ENCODE measurements at regions not wholly inside any gene's neighbourhood (a gene's known extent, or its start where the extent isn't known, plus 50 kb on each side); places are given as distances from the start of the nearest gene placed in this dataset.
"Not testable (repeated sequence)": the region's sequence is repeated elsewhere in the genome, so short reads cannot be mapped to it uniquely, and the experiment has no call there.

- DNase-seq: no peak
Measured at GRCh38 chr2:203631068-203631757, 75.2 kb upstream of the CD28 start.

DNA sequence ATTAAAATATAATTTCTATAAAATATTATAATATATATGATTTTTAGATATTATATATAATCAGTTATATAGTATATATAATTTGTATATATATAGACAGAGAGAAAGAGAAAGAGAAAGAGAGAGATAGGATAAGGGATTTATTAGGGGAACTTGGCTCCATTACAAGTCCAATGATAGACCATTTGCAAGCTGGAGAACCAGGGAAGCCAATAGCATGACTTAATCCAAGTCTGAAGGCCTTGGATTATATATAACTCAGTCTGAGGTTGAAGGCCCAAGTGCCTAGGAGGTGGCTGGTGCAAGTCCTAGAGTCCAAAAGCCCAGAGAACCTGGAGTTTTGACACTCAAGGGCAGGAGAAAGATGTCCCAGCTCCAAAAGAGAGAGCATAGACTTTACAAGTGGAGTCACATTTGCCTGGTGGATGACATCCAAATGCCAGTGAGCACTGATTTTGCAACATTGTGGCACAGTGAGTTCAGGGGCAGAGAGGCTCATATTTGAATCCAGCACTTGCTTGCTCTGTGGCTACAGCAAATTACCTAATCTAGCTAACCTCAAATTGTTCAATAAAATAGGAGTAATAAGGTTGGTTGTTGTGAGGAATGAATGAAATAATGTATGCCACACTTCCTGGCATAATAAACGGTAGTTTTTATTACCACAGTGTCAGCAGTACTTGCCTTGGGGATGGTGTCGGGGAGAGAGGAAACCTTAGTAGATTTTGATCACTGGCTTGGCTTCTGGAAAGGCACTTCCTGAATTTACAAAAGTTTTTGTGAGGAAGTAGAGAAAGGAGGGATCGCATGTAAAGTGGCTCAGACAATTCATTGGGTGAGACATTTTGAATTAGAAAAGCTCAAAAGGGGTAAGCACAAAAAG lies 69.6 kb upstream of the CD28 start:
- DNase-seq: peak; percentile 63

DNA sequence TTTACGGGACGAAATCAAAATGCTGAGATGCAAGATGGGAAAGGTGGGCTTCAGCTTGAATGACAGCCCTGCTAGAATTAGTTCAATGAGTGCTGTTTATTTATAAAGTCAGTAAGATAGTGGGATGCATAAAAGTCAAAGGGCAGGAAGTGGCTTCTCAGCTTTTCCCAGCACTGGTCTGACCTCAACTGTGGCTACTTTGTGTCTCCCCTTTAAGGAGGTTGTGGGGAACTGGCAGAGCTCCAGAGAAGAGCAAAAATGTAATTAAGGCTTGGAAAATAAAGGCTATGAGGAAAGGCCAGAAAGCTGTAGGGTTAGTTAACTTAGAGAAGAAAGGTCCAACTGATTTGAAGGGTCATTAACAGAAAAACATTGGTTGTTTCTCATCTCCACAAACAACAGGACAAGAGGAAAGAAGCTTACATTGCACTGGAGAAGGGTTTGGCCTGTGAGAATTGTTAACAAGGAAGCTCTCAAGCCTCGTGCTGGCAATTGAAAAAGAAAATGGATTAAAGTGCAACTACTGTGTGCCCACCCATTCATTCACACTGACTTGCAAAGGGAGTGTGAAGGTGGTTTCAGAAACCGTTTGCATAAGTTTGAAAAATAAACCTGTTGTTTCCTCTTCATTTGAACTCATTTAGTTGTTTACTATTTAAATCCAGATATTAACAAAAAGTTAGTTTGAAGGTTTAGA lies 68.8 kb upstream of the CD28 start:
- no peak for DNase-seq

- DNase-seq: not testable (repeated sequence)
Measured at GRCh38 chr2:203641865-203642264, 64.6 kb upstream of the CD28 start.

DNA sequence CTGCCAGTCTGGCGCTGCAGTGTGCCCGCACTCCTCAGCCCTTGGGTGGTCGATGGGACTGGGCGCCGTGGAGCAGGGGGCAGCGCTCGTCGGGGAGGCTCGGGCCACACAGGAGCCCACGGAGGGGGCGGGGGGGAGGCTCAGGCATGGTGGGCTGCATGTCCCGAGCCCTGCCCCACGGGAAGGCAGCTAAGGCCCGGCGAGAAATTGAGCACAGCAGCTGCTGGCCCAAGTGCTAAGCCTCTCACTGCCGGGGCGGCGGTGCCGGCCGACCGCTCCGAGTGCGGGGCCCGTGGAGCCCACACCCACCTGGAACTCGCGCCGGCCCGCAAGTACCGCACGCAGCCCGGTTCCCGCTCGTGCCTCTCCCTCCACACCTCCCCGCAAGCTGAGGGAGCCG lies 63.6 kb upstream of the CD28 start:
- DNase-seq: not testable (repeated sequence)

- DNase-seq: no peak
Measured at GRCh38 chr2:203645831-203646230, 60.6 kb upstream of the CD28 start.

DNA sequence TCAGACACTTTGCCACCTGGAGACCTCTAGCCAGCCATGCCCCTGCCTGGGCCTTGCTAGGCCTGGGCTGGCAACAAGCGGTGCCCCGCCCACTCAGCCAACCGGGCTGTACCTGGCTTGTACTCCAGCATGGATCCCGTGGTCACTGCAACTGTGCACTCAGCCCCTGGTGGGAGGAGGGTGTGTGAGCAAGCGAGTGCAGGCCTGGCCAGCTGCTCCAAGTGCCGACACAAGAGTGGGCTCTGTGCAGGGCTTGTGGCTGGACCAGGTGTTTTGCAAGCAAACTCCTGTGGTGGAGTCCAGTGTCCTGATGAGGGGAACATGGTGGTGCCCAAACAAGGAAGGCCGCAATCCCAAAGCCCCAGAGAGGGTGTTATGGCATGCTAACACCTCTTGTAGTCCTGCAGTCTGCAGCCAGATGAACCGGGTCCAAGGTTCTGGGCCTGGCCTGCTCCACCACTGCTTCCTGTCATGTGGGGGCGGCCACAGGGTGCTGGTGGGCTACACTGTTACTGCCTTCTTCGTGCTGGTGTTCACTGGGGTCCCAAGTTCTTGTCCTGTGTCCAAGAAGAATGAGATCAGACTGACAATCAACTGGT lies 60.1 kb upstream of the CD28 start:
- no peak for DNase-seq

GRCh38 chr2:203646961-203647360 lies 59.5 kb upstream of the CD28 start:
- DNase-seq: no peak

DNA sequence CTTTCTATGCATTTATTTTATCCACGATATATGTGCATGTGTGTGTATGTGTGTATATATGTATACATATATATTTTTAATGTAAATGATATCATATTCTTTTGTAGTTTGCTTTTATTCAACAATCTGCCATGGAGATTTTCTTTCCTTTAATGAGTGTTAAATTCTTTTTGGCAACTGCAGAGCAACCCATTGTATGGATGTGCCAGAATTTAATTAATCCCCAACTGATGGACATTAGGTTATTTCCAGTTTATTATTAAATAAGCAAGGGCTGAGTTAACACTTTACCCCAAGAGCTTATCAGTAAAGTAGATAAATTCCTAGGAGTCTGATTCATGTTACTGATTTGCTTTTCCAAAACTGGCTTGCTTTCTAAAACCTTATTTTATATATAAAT lies 58.9 kb upstream of the CD28 start:
- no peak for DNase-seq

DNA sequence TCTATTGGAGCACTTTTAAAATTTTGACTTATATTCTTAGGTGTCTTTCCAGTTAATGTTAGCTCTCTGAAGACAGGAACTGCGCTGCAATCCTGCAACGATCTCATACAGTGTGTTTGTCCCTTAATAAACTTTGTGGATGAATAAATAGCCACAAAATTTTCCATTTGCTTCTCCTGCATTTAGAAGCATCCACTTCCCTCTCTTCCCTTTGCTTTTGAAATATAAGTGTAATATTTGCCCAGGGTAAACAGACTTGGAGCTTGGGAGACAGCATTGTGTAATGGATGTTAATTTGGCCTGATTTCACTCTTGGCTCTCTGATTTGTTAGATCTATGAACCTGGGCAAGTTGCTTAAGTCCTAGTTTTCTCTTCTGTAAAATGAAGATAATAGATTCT lies 58.2 kb upstream of the CD28 start:
- no peak for DNase-seq

DNA sequence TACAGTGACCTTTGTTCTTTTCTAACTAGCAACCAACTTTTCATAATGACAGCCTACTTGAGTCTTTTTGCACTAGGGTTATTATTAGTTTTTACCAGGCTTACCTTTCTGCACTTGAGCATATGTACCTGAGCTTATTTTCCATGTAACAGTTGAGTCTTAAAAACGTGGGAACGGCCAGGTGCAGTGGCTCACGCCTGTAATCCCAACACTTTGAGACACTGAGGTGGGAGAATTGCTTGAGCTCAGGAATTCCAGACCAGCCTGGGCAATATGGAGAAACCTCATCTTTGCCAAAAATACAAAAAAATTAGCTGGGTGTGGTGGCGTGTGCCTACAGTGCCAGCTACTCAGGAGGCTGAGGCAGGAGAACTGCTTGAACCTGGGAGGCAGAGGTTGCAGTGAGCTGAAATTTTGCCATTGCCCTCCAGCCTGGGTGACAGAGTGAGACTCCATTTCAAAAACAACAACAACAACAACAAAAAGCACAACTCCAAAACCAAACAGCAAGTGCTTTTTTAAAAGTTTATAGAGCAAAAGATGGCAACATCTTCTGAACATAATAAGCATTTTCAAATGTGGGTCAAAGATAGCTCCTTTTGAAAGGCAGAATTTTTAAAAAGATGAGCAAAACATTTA lies 57.1 kb upstream of the CD28 start:
- DNase-seq: no peak

DNA sequence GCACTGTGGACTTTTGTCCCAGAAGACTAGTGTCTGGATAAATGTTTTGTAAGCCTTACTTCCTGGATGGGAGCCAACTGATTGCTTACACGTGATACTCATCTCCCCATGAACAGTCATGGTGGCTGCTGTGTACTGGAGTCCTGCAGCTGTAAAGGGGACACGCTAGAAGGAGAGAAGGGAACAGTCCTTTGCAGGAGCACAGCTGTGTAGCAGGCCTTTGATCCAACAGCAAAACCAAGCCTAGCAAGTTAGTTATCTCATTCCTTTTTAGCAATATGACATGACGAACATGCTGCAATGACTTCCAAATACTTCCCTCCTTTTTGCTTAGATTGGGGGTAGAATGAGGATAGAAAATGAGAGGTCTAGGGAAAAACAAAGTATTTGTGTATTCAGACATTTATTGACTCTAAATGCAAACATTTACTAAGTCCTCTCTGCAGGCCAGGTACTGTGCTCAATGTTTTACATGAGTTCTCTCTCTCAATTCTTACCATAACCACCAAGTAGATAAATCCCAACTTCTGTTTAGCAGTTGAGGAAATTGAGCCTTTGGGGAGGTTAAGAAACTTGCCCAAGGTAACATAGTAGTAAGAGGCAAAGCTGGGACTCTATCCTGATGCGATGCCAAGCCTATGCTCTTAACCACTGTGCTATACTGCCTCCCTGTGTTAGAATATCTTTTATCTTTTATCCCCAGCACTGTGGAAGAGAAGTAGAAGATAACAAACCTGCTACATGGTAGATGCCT lies 55.4 kb upstream of the CD28 start:
- DNase-seq: peak; percentile 66

DNA sequence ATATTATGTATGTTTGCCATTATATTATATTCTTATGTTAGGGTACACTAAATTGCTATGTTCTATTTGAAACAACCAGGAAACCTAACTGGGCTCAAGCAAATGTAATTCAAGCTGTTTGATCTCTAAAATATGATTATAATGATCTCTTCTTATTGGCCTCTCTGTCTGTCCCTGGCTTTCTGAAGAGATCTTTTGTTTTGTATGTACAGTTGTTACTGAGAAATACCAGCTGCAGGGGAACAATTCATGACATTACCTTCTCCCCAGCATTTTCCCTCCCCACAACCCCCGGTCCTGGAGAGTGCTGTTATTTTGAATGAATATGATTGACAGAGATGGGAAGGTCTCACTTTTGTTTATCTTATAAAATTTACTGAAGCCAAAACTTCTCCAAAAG lies 54.8 kb upstream of the CD28 start:
- no peak for DNase-seq

GRCh38 chr2:203654826-203655225 lies 51.6 kb upstream of the CD28 start:
- DNase-seq: peak; percentile 50

- peak; percentile 99 for DNase-seq
Measured at GRCh38 chr2:203656522-203657287, 49.7 kb upstream of the CD28 start.
